AML-193 (cell line): ENCODE measurements at regions not wholly inside any gene's neighbourhood (a gene's known extent, or its start where the extent isn't known, plus 50 kb on each side); places are given as distances from the start of the nearest gene placed in this dataset.

Experiments used
- DNase-seq, 2 experiments: peaks; one replicate each; lab custom pipeline; 2025; lab: John Stamatoyannopoulos, UW

DNA sequence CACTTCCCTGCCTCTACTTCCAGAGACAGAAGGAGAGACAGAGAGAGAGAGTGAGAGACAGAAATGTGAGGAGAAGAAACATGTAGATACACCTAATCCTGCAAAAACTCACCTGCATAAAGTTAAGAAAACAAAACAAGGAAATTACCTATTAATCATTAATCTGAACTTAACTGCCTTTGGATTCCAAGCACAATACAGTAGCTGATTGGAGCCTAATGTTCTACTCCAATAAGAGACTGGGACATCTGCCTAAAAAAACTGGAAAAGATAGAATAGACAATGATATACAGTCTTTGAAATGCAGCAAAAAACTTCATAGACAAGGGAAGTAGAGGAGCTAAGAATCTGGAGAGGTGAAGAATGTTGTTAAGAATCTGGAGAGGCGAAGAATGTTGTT, 910.2 kb upstream of the SLC10A2 start:
- no peak for DNase-seq

GRCh38 chr13:103973740-103974139, 907.5 kb upstream of the SLC10A2 start:
- no peak for DNase-seq

- DNase-seq, result no peak
These were observed 903.4 kb upstream of the SLC10A2 start for GRCh38 chr13:103969520-103970050.

DNA sequence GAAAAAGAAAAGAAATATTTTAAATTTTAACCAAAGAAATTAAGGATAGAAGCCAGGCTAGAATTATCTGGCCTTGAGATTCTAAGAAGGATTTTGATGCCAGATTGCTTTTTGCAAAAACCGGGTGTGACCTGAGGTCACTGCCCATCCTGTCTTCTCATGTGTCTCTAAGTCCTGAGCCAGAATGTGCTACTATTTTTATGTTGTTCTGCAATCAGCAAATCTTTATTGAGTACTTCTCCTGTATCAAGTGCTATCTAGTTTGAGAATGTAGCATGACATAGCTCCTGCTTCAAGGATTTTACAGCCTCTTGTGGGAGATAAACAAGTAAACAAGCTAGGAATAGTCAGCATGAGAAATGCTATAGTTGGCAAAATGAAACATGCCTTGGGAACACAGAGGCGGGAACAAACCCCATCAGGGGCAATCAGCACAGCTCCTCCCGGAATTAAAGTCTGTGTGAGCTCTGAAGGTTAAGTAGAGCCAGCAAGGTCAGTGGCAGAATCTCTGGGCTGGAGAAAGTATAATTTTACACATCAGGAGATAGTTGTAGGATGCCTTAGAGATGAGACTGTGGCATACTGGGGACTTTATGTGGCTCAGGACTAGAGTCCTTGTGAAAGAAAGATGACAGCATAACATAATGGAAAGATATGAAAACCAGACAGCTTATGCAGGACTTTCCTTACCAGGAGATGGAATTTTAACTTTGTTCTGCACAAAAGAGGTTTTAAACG, 899.5 kb upstream of the SLC10A2 start:
- DNase-seq, result no peak

GRCh38 chr13:103961784-103962183, 895.6 kb upstream of the SLC10A2 start:
- no peak for DNase-seq

DNA sequence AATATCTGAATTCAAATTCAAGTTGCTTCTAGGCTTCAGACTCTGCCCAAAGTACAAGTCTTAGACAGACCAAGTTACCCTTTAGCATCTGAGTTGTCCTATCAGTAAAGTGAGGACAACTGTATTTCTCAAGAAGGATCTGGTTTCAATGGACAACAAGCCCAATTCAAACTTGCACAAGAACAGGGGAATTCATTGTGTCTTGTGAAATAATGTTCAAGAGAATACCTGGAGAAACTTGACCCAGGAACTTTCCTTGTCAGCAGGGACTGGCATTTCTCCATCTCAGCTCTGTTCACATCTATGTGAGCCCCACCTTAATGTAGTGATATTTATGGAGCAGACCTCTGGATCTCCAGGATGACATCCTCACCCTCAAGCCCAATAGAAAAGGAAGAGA, 894.9 kb upstream of the SLC10A2 start:
- no peak for DNase-seq

DNA sequence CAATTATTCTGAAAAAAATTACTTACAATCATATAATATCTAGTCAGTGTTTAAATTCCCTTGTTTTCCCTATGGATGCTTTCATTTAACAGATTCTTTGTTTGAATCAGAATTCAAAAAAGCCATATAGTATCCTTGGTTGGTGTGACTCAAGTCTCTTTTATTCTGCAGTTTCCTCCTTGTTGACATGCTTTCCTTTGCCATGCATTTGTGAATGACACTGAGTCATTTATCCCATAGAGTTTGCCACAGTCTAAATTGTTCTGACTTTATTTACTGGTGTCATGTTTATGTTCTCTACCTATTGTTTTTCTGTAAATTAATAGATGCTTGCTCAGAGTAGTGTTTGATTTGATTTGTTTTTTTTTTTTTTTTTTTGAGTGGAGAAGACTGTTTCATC, 893.8 kb upstream of the SLC10A2 start:
- no peak for DNase-seq

DNA sequence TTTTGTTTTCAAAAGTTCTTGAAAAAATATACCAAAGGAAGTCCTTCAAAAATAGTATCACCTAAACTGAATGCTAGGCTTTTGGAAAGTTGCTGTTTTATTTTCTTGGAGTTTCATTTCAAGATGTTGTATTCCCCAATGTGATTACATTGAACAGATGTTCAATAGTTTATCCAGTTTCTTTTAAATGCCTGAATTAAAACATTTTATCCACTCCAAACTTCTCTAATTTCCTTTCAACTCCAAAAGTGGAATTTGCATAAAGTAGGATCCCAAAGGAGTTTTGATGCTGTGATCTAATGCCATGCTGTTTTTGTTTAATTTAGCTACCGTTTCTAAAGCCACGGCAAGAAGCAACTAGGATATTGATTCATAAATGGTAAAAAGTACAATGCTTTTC, 892.5 kb upstream of the SLC10A2 start:
- no peak for DNase-seq

DNA sequence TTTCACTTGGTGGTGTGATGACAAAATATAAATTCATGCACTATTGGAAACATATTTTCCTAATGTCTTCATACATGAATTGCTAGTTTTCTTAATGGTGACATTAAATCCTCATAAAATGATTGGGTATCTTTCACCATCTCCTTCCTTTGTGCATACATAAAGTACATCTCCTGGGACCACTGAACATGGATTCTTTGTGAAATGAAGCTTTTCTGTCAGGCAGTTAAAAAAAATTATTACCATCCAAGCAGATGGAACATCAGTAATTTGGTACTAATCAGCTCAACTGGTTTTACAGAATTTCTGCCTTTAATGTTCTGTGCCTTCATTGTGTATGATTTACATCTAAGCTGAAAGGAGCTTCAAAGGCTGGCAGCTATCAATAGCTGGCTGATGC, 891.7 kb upstream of the SLC10A2 start:
- DNase-seq, result no peak

DNA sequence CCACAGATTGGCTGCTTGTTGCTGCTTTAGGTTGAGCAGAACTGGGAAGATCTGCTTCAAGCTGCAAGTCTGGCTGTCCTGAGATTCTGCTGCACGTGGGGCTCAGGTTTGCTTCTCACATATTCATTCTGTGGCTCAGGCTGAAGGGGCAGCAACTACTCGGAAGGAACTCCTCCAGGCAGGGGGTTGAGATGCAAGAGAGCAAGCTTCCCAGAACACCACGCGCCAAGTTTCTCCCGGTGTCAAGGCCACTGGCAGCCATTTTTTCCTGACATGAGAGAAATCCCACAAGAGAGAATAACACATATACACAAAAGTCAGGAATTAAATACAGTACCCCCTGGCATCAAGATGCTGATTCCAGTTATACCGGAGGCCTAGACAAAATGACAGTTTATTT, 887.6 kb upstream of the SLC10A2 start:
- DNase-seq, result no peak

- DNase-seq, result no peak
These were observed 886.0 kb upstream of the SLC10A2 start for GRCh38 chr13:103952183-103952582.

DNA sequence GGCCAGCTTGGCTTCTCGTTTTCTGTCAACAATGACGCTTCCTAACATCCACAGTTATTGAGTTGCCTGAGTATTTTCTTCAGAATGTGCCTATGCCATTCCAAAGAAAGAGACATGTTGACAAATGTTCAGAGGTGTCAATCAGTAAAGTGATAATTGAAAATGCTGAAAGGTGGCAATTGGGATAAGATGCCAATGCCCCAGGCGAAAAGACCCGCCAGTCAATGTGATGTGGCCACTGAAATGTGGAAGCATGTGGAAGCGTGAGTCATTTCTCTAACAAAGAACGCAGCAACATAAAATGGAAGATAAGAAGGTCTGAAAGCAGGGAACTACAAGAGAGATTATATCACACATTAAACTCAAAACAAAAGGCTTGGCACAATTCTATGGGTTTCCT, 882.2 kb upstream of the SLC10A2 start:
- DNase-seq, result no peak

DNA sequence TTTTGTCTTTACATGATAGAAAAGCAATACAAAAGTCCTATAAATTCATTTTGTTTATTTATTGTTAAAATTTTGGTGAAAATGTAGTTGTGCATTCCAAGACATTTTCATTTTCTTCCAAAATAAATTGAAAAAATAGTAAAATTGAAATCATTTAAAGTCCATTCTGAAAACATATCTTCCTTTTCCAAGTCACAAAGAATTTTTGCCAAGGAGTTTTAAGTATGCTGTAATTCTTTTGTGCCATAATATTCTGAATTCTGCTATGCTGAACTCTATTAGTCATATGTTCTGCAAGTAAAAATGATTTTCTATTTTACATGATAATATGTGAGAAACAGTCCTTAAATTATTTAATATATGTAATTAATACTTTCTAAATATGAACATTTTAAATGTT, 879.6 kb upstream of the SLC10A2 start:
- DNase-seq, result no peak

DNA sequence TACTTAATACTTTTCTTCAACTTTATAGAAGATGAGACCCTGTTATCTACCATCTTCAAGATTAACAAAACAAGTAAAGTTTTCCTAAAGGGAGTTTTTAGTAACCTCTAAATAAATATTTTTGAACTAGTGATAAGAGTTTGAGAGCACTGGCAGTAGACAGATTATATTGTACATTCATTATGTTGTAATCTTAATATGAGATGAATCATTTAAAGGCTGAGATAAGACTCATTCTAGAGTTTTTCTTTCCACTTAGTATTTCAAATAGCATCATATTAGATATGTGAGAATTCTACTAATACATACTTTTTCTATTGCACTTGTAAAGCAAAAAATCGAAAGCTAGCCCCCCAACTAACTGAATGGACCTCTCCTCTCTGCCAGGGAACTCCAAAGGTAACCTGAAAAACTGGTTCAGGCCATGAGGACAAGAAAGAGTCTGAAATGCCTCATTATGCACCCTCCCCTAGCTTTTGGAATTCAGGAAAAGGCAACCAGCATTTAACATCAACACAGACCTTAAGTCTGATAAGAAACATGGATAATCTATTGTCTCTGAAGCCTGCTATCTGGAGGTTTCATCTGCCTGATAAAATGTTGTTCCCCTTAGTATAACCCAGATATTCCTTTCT, 875.4 kb upstream of the SLC10A2 start:
- DNase-seq, result no peak

- DNase-seq, result no peak
These were observed 868.9 kb upstream of the SLC10A2 start for GRCh38 chr13:103935117-103935516.

- DNase-seq, result no peak
These were observed 865.7 kb upstream of the SLC10A2 start for GRCh38 chr13:103931885-103932284.

DNA sequence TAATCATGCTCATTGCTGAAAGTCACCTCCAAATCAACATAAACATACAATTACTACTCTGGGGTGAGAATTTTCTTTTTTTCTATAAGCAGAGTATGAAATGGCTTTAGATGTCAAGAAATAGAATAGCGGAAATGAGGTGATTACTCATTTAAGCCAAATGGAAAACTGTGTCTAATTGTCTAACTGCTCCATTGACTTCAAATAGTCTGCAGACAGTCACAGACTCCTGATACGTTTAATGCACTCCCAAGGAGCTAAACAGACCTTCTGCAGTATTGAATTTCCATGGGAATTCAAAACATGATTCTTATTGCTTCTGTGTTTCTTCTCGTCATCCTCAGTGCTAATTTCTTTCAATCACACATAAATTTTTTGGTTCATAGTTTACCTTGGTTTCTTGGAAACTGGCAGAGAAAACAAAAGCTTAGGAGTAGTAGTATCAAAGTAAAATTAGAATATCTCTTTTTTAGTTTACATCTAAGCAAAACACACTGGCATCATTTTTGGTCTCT, 865.2 kb upstream of the SLC10A2 start:
- DNase-seq, result no peak

DNA sequence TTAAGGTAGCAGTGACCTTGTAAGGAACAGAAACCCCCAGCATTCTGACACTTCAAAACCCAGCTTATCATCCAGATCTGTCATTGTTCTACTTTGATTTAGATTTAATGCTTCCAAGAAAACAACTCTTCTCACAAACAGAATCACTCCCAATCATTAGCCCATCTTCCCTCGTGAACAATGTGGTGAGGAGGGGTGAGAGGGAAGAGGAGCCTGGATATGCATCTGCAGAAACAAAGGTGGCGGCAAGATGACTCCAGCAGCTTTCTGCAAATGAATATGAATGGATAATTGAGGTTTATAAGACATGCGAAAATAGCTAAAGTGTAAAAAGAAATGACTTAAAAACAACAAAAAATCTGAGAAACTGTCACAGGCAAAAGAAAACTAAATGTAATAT, 859.9 kb upstream of the SLC10A2 start:
- DNase-seq, result no peak

GRCh38 chr13:103908911-103909310, 842.7 kb upstream of the SLC10A2 start:
- no peak for DNase-seq

GRCh38 chr13:103908274-103908673, 842.1 kb upstream of the SLC10A2 start:
- DNase-seq, result no peak

- no peak for DNase-seq
These were observed 837.6 kb upstream of the SLC10A2 start for GRCh38 chr13:103903790-103904189.

GRCh38 chr13:103898481-103898880, 832.3 kb upstream of the SLC10A2 start:
- DNase-seq, result no peak

- no peak for DNase-seq
These were observed 829.8 kb upstream of the SLC10A2 start for GRCh38 chr13:103895835-103896531.
